Vagina (tissue), 2 donors: ENCODE measurements at regions not wholly inside any gene's neighbourhood (a gene's known extent, or its start where the extent isn't known, plus 50 kb on each side); places are given as distances from the start of the nearest gene placed in this dataset.
"Not testable (repeated sequence)": the region's sequence is repeated elsewhere in the genome, so short reads cannot be mapped to it uniquely, and the experiment has no call there.

Experiments
- DNase-seq, 2 donors: peaks; one replicate each; pipeline ENCODE4 v3.0.0-alpha.2; 2017; ENCODE audit errors: extremely low spot score in 2 of 2
- H3K27ac ChIP-seq: fragments of 200-600 bp; sonication (generic); one replicate; pipeline ENCODE4 v1.5.1; 2019
- H3K27me3 ChIP-seq: fragments of 200-600 bp; sonication (generic); one replicate; pipeline ENCODE4 v1.5.1; 2019
- H3K36me3 ChIP-seq, 2 donors: fragments of 200-600 bp; sonication (generic); one replicate each; pipeline ENCODE4 v1.5.1; 2017 to 2019
- H3K4me1 ChIP-seq: fragments of 200-600 bp; sonication (generic); one replicate; pipeline ENCODE4 v1.5.1; 2019
- H3K4me3 ChIP-seq, 2 donors: fragments of 200-600 bp; sonication (generic); 1 replicate in 1 of 2; 2 replicates in 1 of 2; pipeline ENCODE4 v1.5.1; 2016 to 2019
- H3K9me3 ChIP-seq: fragments of 200-600 bp; sonication (generic); one replicate; pipeline ENCODE4 v1.5.1; 2019
- POLR2A ChIP-seq, 2 donors: fragments of 450-650 bp; IDR thresholded peaks; one replicate each; pipeline ENCODE4 v1.6.1; 2017; ENCODE audit warnings: antibody characterized with exemption in 2 of 2, mild to moderate bottlenecking in 2 of 2, moderate library complexity in 2 of 2
- POLR2AphosphoS5 ChIP-seq, 2 donors: sonication (generic); formaldehyde crosslinking; IDR thresholded peaks; one replicate each; pipeline ENCODE4 v1.9.0; 2017; ENCODE audit warnings: antibody characterized with exemption in 2 of 2, mild to moderate bottlenecking in 2 of 2, low read depth in 1 of 2; ENCODE audit not compliant: insufficient read depth in 1 of 2
- intact Hi-C: fragments of 100-400 bp; cut with DNase I; formaldehyde crosslinking; loops from one replicate; pipeline ENCODE4 v1.15.1; 2023
- TF ChIP-seq, protein P1 (sequence below), 3 experiments: fragments of 450-650 bp in 2 of 3; fragments of 200-600 bp in 1 of 3; sonication (generic) in 1 of 3; IDR thresholded peaks; one replicate each; pipeline ENCODE4 v1.5.1; 2017 to 2019; ENCODE audit warnings: antibody characterized with exemption in 3 of 3, mild to moderate bottlenecking in 2 of 3, moderate library complexity in 2 of 3

GRCh38 chr6:4240148-4240547, 104.8 kb upstream of the ECI2 start:
- TF ChIP-seq POLR2AphosphoS5 (IDR thresholded peaks at IDR 0.05; ENCODE audit: insufficient read depth in 1 of 2, low read depth in 1 of 2) (no peak), POLR2A (IDR thresholded peaks at IDR 0.05) (no peak)
- TF ChIP-seq, protein P1, sequence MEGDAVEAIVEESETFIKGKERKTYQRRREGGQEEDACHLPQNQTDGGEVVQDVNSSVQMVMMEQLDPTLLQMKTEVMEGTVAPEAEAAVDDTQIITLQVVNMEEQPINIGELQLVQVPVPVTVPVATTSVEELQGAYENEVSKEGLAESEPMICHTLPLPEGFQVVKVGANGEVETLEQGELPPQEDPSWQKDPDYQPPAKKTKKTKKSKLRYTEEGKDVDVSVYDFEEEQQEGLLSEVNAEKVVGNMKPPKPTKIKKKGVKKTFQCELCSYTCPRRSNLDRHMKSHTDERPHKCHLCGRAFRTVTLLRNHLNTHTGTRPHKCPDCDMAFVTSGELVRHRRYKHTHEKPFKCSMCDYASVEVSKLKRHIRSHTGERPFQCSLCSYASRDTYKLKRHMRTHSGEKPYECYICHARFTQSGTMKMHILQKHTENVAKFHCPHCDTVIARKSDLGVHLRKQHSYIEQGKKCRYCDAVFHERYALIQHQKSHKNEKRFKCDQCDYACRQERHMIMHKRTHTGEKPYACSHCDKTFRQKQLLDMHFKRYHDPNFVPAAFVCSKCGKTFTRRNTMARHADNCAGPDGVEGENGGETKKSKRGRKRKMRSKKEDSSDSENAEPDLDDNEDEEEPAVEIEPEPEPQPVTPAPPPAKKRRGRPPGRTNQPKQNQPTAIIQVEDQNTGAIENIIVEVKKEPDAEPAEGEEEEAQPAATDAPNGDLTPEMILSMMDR (IDR thresholded peaks at IDR 0.05) = no peak
- no peak overlapping the region for H3K4me3 ChIP-seq
- intact Hi-C loops = no loop called here
- no peaks in the 10 kb centered on the region for H3K36me3 ChIP-seq
- no peak overlapping the region for H3K27ac ChIP-seq
- H3K27me3 ChIP-seq = no peaks in the 10 kb centered on the region
- no peaks in the 10 kb centered on the region for H3K4me1 ChIP-seq
- no peak for DNase-seq
- peaks cover 6% of the 10 kb centered on the region for H3K9me3 ChIP-seq

DNA sequence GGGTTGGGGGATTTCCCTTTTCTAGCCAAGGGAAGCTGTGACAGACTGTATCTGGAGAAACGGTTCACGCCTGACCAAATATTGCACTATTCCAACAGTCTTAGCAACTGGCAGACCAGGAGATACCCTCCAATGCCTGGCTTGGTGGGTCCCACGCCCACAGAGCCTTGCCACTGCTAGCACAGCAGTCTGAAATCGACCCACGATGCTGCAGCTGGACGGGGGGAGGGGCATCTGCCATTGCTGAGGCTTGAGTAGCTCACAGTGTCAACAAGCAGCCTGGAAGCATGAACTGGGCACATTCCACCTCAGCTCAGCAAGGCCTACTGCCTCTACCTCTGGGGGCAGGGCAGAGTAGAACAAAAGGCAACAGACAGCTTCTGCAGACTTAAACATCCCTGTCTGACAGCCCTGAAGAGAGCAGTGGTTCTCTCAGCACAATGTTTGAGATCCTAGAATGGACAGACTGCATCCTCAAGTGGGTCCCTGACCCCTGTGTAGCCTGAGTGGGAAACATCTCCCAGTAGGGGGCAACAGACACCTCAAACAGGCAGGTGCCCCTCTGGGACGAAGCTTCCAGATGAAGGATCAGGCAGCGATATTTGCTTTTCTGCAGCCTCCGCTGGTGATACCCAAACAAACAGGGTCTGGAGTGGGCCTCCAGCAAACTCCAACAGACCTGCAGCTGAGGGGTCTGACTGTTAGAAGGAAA, 89.9 kb upstream of the ECI2 start:
- DNase-seq = no peak
- TF ChIP-seq, protein P1 (IDR thresholded peaks at IDR 0.05) = no peak
- TF ChIP-seq POLR2AphosphoS5 (IDR thresholded peaks at IDR 0.05; ENCODE audit: insufficient read depth in 1 of 2, low read depth in 1 of 2) (no peak), POLR2A (IDR thresholded peaks at IDR 0.05) (no peak)
- no peak overlapping the region for H3K4me3 ChIP-seq
- H3K36me3 ChIP-seq = no peaks in the 10 kb centered on the region
- intact Hi-C loops = no loop called here
- H3K4me1 ChIP-seq = no peaks in the 10 kb centered on the region
- no peaks in the 10 kb centered on the region for H3K9me3 ChIP-seq
- no peaks in the 10 kb centered on the region for H3K27me3 ChIP-seq
- H3K27ac ChIP-seq = no peak overlapping the region

DNA sequence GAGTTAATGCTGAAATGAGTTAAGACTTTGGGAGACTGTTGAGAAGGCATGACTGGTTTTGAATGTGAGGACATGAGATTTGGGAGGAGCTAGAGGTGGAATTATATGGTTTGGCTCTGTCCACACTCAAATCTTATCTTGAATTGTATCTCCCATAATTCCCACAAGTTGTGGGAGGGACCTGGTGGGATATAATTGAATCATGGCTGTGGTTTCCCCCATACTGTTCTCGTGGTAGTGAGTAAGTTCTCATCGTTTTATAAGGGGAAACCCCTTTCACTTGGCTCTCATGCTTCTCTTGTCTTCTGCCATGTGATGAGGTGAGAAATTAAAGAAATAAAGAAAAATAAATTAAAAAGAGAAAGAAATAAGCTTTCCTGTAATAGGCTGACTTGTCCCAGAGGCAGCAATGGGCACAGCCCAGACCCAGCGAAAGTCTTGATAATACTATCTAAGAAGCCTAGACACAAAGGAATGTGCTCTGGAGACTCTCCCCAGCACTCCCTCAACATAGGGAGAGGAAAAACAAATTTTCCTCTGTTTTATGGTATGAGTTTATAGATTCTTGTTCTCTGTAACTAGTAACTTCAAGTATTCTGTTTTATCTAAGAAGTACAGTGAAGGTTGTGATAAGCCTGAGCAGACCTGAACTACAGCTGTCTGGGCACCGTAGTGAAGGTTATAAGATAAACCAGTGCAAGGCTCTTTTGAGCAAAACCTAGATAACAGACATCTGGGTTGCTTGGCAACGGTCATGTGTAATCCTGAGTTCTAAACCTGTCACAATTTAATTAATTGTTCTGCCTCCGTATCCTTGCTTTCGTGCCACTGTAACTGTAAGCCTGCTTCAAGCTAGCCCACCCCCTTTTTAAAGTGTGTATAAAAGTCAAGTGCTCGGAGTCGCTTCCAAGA, 88.9 kb upstream of the ECI2 start:
- no peaks in the 10 kb centered on the region for H3K27me3 ChIP-seq
- H3K4me1 ChIP-seq = no peaks in the 10 kb centered on the region
- H3K27ac ChIP-seq = no peak overlapping the region
- TF ChIP-seq POLR2A (IDR thresholded peaks at IDR 0.05) (no peak), POLR2AphosphoS5 (IDR thresholded peaks at IDR 0.05; ENCODE audit: insufficient read depth in 1 of 2, low read depth in 1 of 2) (no peak)
- TF ChIP-seq, protein P1 (IDR thresholded peaks at IDR 0.05) = no peak
- no peaks in the 10 kb centered on the region for H3K36me3 ChIP-seq
- H3K4me3 ChIP-seq = no peak overlapping the region
- intact Hi-C loops = no loop called here
- no peak for DNase-seq
- H3K9me3 ChIP-seq = no peaks in the 10 kb centered on the region

GRCh38 chr6:4220558-4220957, 85.2 kb upstream of the ECI2 start:
- TF ChIP-seq POLR2A (IDR thresholded peaks at IDR 0.05) = no peak
- TF ChIP-seq, protein P1 (IDR thresholded peaks at IDR 0.05) = no peak
- no peak for TF ChIP-seq POLR2AphosphoS5 (IDR thresholded peaks at IDR 0.05; ENCODE audit: insufficient read depth in 1 of 2, low read depth in 1 of 2)
- intact Hi-C loops = no loop called here
- no peak for DNase-seq
- H3K9me3 ChIP-seq = no peaks in the 10 kb centered on the region
- no peaks in the 10 kb centered on the region for H3K4me1 ChIP-seq
- no peaks in the 10 kb centered on the region for H3K27me3 ChIP-seq
- no peak overlapping the region for H3K27ac ChIP-seq
- H3K36me3 ChIP-seq = no peaks in the 10 kb centered on the region
- no peak overlapping the region for H3K4me3 ChIP-seq

DNA sequence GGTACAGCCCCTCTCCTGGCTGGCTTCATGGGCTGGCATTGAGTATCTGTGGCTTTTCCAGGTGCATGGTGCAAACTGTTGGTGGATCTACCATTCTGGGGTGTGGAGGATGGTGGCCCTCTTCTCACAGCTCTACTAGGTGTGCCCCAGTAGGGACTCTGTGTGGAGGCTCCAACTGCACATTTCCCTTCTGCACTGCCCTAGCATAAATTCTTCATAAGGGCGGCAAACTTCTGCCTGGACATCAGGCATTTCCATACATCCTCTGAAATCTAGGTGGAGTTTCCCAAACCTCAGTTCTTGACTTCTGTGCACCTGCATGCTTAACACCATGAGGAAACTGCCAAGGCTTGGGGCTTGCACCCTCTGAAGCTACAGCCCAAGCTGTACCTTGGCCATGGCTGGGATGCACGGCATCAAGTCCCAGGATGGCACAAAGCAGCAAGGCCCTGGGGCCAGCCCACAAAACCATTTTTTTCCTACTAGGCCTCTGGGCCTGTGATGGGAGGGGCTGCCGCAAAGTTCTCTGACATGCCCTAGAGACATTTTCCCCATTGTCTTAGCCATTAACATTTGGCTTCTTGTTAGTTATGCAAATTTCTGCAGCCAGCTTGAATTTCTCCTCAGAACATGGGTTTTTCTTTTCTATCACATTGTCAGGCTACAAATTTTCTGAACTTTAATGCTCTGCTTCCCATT, 83.4 kb upstream of the ECI2 start:
- H3K36me3 ChIP-seq, DNase-seq, H3K27ac ChIP-seq, H3K9me3 ChIP-seq, H3K27me3 ChIP-seq, H3K4me1 ChIP-seq, intact Hi-C loops, H3K4me3 ChIP-seq: not testable (repeated sequence)
